HEK293T (cell line): ENCODE measurements at regions not wholly inside any gene's neighbourhood (a gene's known extent, or its start where the extent isn't known, plus 50 kb on each side); places are given as distances from the start of the nearest gene placed in this dataset.

Source experiments
- BHLHE40 ChIP-seq: fragments of 450-650 bp; IDR thresholded peaks from 2 replicates; pipeline ENCODE4 v1.6.1; 2016; ENCODE audit warnings: mild to moderate bottlenecking, moderate library complexity, borderline replicate concordance
- ELF4 ChIP-seq: fragments of 450-650 bp; IDR thresholded peaks from 2 replicates; pipeline ENCODE4 v1.6.1; 2017; ENCODE audit warnings: antibody characterized with exemption
- HDGF ChIP-seq: fragments of 450-650 bp; IDR thresholded peaks from 2 replicates; pipeline ENCODE4 v1.6.1; 2017; ENCODE audit warnings: antibody characterized with exemption, borderline replicate concordance
- NFRKB ChIP-seq: fragments of 450-650 bp; IDR thresholded peaks from 2 replicates; pipeline ENCODE4 v1.6.1; 2016; ENCODE audit warnings: mild to moderate bottlenecking, moderate library complexity
- PKNOX1 ChIP-seq: fragments of 450-650 bp; IDR thresholded peaks from 2 replicates; pipeline ENCODE4 v1.6.1; 2016
- SP1 ChIP-seq: fragments of 450-650 bp; IDR thresholded peaks from 2 replicates; pipeline ENCODE4 v1.6.1; 2017
- SUZ12 ChIP-seq: fragments of 450-650 bp; IDR thresholded peaks from 2 replicates; pipeline ENCODE4 v1.6.1; 2016; ENCODE audit warnings: mild to moderate bottlenecking

GRCh38 chr15:47861111-47861903 lies 144.0 kb downstream of the SEMA6D start:
- TF ChIP-seq PKNOX1 (no peak), HDGF (no peak), BHLHE40 (no peak), SUZ12 (no peak), SP1 (no peak), ELF4 (no peak), NFRKB (no peak)
